Vagina (tissue), 2 donors: ENCODE measurements at regions not wholly inside any gene's neighbourhood (a gene's known extent, or its start where the extent isn't known, plus 50 kb on each side); places are given as distances from the start of the nearest gene placed in this dataset.

Experiments
- CTCF ChIP-seq, 3 experiments: fragments of 450-650 bp in 2 of 3; fragments of 200-600 bp in 1 of 3; sonication (generic) in 1 of 3; IDR thresholded peaks; one replicate each; pipeline ENCODE4 v1.5.1; 2017 to 2019; ENCODE audit warnings: antibody characterized with exemption in 3 of 3, mild to moderate bottlenecking in 2 of 3, moderate library complexity in 2 of 3
- POLR2A ChIP-seq, 2 donors: fragments of 450-650 bp; IDR thresholded peaks; one replicate each; pipeline ENCODE4 v1.6.1; 2017; ENCODE audit warnings: antibody characterized with exemption in 2 of 2, mild to moderate bottlenecking in 2 of 2, moderate library complexity in 2 of 2
- POLR2AphosphoS5 ChIP-seq, 2 donors: sonication (generic); formaldehyde crosslinking; IDR thresholded peaks; one replicate each; pipeline ENCODE4 v1.9.0; 2017; ENCODE audit warnings: antibody characterized with exemption in 2 of 2, mild to moderate bottlenecking in 2 of 2, low read depth in 1 of 2; ENCODE audit not compliant: insufficient read depth in 1 of 2

GRCh38 chr17:36752096-36752888 lies 150.9 kb downstream of the MRM1 start:
- TF ChIP-seq POLR2A (IDR thresholded peaks at IDR 0.05) (no peak), CTCF (IDR thresholded peaks at IDR 0.05) (no peak), POLR2AphosphoS5 (IDR thresholded peaks at IDR 0.05; ENCODE audit: insufficient read depth in 1 of 2, low read depth in 1 of 2) (no peak)
